Panc1 (cell line): ENCODE measurements at regions not wholly inside any gene's neighbourhood (a gene's known extent, or its start where the extent isn't known, plus 50 kb on each side); places are given as distances from the start of the nearest gene placed in this dataset.

Experiments used
- CTCF ChIP-seq: fragments of 450-650 bp; IDR thresholded peaks from 2 replicates; pipeline ENCODE4 v1.5.1; 2017; ENCODE audit warnings: mild to moderate bottlenecking
- POLR2AphosphoS5 ChIP-seq: IDR thresholded peaks from 2 replicates; pipeline ENCODE4 v1.6.1; 2012; ENCODE audit warnings: mild to moderate bottlenecking, low read depth, low read length, moderate library complexity
- SIN3A ChIP-seq: IDR thresholded peaks from 2 replicates; pipeline ENCODE4 v1.6.1; 2012; ENCODE audit warnings: low read depth, mild to moderate bottlenecking, low read length, moderate library complexity, borderline replicate concordance; ENCODE audit not compliant: insufficient read depth

- TF ChIP-seq CTCF, result no peak
- no peak for TF ChIP-seq POLR2AphosphoS5
- no peak for TF ChIP-seq SIN3A
These were observed 511.3 kb upstream of the ZMIZ1 start for GRCh38 chr10:78557433-78557925.
